SK-N-SH treated with all-trans-retinoic acid at 6 μM for 48 hours (cell line): ENCODE measurements at regions not wholly inside any gene's neighbourhood (a gene's known extent, or its start where the extent isn't known, plus 50 kb on each side); places are given as distances from the start of the nearest gene placed in this dataset.

Experiments
- ATAC-seq: fragments of 200-7000 bp; cut with Tn5 transposase; 3 replicates; pipeline ENCODE4 v1.9.1; 2020; ENCODE audit warnings: mild to moderate bottlenecking, moderate library complexity
- ARNTL ChIP-seq: fragments of 450-650 bp; formaldehyde crosslinking; IDR thresholded peaks from 2 replicates; pipeline ENCODE4 v1.5.0; 2020; ENCODE audit warnings: low read depth, mild to moderate bottlenecking, moderate library complexity, borderline replicate concordance
- BACH2 ChIP-seq: fragments of 250-450 bp; sonication (Bioruptor Pico); IDR thresholded peaks from 2 replicates; pipeline ENCODE4 v1.9.0; 2021; ENCODE audit warnings: mild to moderate bottlenecking, borderline replicate concordance
- CSDC2 ChIP-seq: fragments of 250-450 bp; sonication (Bioruptor Pico); IDR thresholded peaks from 2 replicates; pipeline ENCODE4 v1.5.0; 2020; ENCODE audit warnings: mild to moderate bottlenecking, moderate library complexity
- ESRRG ChIP-seq: fragments of 250-450 bp; sonication (Bioruptor Pico); IDR thresholded peaks from 2 replicates; pipeline ENCODE4 v1.6.1; 2021; ENCODE audit warnings: mild to moderate bottlenecking
- ISL1 ChIP-seq: fragments of 250-450 bp; sonication (Bioruptor Pico); IDR thresholded peaks from 2 replicates; pipeline ENCODE4 v2.1.2; 2022; ENCODE audit warnings: mild to moderate bottlenecking, moderate library complexity
- PPARA ChIP-seq: fragments of 250-450 bp; sonication (Bioruptor Pico); IDR thresholded peaks from 2 replicates; pipeline ENCODE4 v1.5.0; 2020; ENCODE audit warnings: mild to moderate bottlenecking, borderline replicate concordance
- RARB ChIP-seq: fragments of 250-450 bp; sonication (Bioruptor Pico); IDR thresholded peaks from 2 replicates; pipeline ENCODE4 v1.8.0; 2021; ENCODE audit warnings: mild to moderate bottlenecking, moderate library complexity
- SNAI2 ChIP-seq: fragments of 250-450 bp; sonication (Bioruptor Pico); IDR thresholded peaks from 2 replicates; pipeline ENCODE4 v1.5.0; 2020; ENCODE audit warnings: mild to moderate bottlenecking, moderate library complexity
- TCF4 ChIP-seq: fragments of 250-450 bp; sonication (Bioruptor Pico); IDR thresholded peaks from 2 replicates; pipeline ENCODE4 v1.8.0; 2021; ENCODE audit warnings: mild to moderate bottlenecking, moderate library complexity, borderline replicate concordance
- TOX ChIP-seq: fragments of 250-450 bp; sonication (Bioruptor Pico); IDR thresholded peaks from 2 replicates; pipeline ENCODE4 v1.8.0; 2021; ENCODE audit warnings: mild to moderate bottlenecking, moderate library complexity, borderline replicate concordance
- ZC3H10 ChIP-seq: fragments of 250-450 bp; sonication (Bioruptor Pico); IDR thresholded peaks from 2 replicates; pipeline ENCODE4 v1.5.1; 2021; ENCODE audit warnings: mild to moderate bottlenecking, moderate library complexity
- ZFP3 ChIP-seq: fragments of 250-450 bp; sonication (Bioruptor Pico); IDR thresholded peaks from 2 replicates; pipeline ENCODE4 v1.5.0; 2020; ENCODE audit warnings: mild to moderate bottlenecking, moderate library complexity
- ZNF565 ChIP-seq: fragments of 450-650 bp; formaldehyde crosslinking; conservative IDR thresholded peaks from 2 replicates; pipeline ENCODE4 v1.5.0; 2020; ENCODE audit warnings: low read depth, mild to moderate bottlenecking, moderate library complexity
- ZNF70 ChIP-seq: fragments of 450-650 bp; formaldehyde crosslinking; IDR thresholded peaks from 2 replicates; pipeline ENCODE4 v1.5.0; 2020; ENCODE audit warnings: mild to moderate bottlenecking, moderate library complexity
- ZNF8 ChIP-seq: fragments of 450-650 bp; formaldehyde crosslinking; IDR thresholded peaks from 2 replicates; pipeline ENCODE4 v1.5.0; 2020; ENCODE audit warnings: mild to moderate bottlenecking, moderate library complexity
- TF ChIP-seq, protein P1 (sequence below): fragments of 250-450 bp; sonication (Bioruptor Pico); IDR thresholded peaks from 2 replicates; pipeline ENCODE4 v1.5.1; 2021; ENCODE audit warnings: mild to moderate bottlenecking, moderate library complexity
- TF ChIP-seq, protein P2 (sequence below): fragments of 250-450 bp; sonication (Bioruptor Pico); IDR thresholded peaks from 2 replicates; pipeline ENCODE4 v1.5.0; 2020; ENCODE audit warnings: mild to moderate bottlenecking, moderate library complexity
- TF ChIP-seq, protein P3 (sequence below): fragments of 250-450 bp; sonication (Bioruptor Pico); IDR thresholded peaks from 2 replicates; pipeline ENCODE4 v1.5.1; 2020; ENCODE audit warnings: low read depth, mild to moderate bottlenecking, moderate library complexity
- TF ChIP-seq, protein P4 (sequence below): fragments of 250-450 bp; sonication (Bioruptor Pico); IDR thresholded peaks from 2 replicates; pipeline ENCODE4 v1.8.0; 2021; ENCODE audit warnings: low read depth, mild to moderate bottlenecking, moderate library complexity, borderline replicate concordance

DNA sequence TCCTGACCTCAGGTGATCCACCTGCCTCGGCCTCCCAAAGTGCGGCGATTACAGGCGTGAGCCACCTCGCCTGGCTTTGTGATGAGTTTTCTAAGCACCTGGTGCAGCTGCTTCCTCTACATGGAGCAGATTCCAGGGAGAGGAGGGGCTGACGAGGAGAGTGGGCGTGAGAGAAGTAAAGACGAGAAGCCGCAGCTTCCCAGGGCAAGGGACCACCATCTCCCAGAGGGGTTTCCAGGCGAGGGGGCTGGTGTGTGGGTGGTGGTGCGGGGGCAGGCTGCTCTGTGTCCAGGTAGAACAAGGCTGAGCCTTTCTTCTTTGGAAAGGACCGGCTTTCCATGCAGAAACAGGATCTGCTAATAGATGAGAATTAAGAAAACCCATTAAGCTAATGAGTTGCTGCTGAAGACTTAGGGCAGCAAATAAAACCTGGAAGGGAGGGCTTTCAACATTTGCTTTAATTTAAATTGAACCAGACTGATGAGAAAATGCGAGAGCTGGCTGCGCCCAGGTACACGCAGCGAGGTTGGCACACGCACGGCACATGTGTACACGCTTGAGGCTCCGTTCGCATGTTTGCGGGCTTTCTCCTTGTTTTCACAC lies 236.7 kb downstream of the RBFOX3 start:
- no peak for TF ChIP-seq BACH2
- TF ChIP-seq CSDC2 (CRISPR knock-in tag), result no peak
- TF ChIP-seq SNAI2 (CRISPR knock-in tag), result no peak
- no peak for TF ChIP-seq ARNTL
- TF ChIP-seq, protein P1, sequence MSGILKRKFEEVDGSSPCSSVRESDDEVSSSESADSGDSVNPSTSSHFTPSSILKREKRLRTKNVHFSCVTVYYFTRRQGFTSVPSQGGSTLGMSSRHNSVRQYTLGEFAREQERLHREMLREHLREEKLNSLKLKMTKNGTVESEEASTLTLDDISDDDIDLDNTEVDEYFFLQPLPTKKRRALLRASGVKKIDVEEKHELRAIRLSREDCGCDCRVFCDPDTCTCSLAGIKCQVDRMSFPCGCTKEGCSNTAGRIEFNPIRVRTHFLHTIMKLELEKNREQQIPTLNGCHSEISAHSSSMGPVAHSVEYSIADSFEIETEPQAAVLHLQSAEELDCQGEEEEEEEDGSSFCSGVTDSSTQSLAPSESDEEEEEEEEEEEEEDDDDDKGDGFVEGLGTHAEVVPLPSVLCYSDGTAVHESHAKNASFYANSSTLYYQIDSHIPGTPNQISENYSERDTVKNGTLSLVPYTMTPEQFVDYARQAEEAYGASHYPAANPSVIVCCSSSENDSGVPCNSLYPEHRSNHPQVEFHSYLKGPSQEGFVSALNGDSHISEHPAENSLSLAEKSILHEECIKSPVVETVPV (CRISPR knock-in tag), result no peak
- TF ChIP-seq ESRRG (CRISPR knock-in tag), result no peak
- no peak for TF ChIP-seq ZNF8 (CRISPR knock-in tag)
- no peak for TF ChIP-seq ZC3H10 (CRISPR knock-in tag)
- TF ChIP-seq TOX (CRISPR knock-in tag), result no peak
- TF ChIP-seq ZNF70 (CRISPR knock-in tag), result no peak
- no peak for TF ChIP-seq ISL1 (CRISPR knock-in tag)
- TF ChIP-seq, protein P2, sequence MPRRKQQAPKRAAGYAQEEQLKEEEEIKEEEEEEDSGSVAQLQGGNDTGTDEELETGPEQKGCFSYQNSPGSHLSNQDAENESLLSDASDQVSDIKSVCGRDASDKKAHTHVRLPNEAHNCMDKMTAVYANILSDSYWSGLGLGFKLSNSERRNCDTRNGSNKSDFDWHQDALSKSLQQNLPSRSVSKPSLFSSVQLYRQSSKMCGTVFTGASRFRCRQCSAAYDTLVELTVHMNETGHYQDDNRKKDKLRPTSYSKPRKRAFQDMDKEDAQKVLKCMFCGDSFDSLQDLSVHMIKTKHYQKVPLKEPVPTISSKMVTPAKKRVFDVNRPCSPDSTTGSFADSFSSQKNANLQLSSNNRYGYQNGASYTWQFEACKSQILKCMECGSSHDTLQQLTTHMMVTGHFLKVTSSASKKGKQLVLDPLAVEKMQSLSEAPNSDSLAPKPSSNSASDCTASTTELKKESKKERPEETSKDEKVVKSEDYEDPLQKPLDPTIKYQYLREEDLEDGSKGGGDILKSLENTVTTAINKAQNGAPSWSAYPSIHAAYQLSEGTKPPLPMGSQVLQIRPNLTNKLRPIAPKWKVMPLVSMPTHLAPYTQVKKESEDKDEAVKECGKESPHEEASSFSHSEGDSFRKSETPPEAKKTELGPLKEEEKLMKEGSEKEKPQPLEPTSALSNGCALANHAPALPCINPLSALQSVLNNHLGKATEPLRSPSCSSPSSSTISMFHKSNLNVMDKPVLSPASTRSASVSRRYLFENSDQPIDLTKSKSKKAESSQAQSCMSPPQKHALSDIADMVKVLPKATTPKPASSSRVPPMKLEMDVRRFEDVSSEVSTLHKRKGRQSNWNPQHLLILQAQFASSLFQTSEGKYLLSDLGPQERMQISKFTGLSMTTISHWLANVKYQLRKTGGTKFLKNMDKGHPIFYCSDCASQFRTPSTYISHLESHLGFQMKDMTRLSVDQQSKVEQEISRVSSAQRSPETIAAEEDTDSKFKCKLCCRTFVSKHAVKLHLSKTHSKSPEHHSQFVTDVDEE (CRISPR knock-in tag), result no peak
- no peak for TF ChIP-seq ZFP3 (CRISPR knock-in tag)
- no peak for ATAC-seq

DNA sequence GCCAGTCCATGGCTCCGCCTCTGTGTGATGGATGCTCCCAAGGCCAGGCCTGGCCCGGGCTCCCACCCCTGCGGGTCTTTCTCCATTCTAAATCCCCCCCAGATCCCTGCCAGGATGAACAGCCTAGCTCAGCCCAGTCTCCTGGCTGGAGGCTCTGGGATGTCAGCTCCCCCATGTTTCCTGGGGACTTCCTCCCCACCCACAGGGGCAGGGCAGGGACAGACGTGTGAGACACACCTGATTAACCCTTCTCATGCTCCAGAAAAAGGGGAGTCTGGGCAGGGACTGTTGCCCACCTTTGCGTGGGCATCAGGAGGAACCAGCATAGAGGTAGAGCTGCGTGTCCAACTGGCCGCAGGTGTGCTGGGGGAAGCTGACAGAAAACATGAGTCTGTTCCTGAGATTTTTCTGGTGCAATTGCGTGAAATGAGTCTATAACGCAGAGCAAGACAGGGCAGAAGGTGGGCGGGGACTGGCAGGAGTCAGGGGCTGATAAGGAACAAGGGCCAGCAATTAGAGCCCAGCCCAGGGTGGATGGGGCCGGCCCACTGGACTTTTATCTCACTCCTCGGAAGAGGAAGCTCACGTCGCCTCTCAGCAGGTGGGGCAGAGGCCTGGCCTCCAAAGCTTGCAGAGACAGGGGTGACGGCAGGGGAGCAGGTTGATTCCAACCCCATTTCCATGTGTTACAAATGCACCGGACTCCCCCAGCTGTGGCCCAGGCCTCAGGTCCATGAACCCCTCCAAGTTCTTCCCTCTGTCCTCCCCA lies 238.2 kb downstream of the RBFOX3 start:
- TF ChIP-seq ESRRG (CRISPR knock-in tag) (no peak), TOX (CRISPR knock-in tag) (no peak), ZNF8 (CRISPR knock-in tag) (no peak), ZNF565 (CRISPR knock-in tag) (no peak), ISL1 (CRISPR knock-in tag) (no peak), ZC3H10 (CRISPR knock-in tag) (no peak)
- TF ChIP-seq, protein P3, sequence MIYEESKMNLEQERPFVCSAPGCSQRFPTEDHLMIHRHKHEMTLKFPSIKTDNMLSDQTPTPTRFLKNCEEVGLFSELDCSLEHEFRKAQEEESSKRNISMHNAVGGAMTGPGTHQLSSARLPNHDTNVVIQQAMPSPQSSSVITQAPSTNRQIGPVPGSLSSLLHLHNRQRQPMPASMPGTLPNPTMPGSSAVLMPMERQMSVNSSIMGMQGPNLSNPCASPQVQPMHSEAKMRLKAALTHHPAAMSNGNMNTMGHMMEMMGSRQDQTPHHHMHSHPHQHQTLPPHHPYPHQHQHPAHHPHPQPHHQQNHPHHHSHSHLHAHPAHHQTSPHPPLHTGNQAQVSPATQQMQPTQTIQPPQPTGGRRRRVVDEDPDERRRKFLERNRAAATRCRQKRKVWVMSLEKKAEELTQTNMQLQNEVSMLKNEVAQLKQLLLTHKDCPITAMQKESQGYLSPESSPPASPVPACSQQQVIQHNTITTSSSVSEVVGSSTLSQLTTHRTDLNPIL (CRISPR knock-in tag), result no peak
- TF ChIP-seq, all 23 proteins: peak for 0
- ATAC-seq, result no peak

DNA sequence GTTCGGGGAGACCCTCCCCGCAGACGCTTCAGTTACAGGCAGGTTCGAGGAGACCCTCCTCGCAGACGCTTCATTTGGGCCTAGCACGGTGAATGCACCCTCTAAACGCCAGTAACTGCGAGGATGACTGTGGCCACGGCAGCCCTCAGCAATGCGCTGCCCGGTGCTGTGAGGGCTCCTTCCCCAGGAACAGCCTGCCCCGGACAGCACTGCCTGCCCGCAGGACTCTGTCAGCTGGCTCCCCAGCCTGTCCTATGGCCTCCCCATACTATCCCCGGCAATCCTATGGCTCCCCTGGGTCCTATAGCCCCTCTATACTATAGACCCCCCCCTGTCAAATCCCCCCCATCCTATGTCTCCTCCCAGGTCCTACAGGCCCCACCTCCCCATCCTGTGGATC lies 238.9 kb downstream of the RBFOX3 start:
- TF ChIP-seq ZFP3 (CRISPR knock-in tag), result no peak
- TF ChIP-seq, protein P4, sequence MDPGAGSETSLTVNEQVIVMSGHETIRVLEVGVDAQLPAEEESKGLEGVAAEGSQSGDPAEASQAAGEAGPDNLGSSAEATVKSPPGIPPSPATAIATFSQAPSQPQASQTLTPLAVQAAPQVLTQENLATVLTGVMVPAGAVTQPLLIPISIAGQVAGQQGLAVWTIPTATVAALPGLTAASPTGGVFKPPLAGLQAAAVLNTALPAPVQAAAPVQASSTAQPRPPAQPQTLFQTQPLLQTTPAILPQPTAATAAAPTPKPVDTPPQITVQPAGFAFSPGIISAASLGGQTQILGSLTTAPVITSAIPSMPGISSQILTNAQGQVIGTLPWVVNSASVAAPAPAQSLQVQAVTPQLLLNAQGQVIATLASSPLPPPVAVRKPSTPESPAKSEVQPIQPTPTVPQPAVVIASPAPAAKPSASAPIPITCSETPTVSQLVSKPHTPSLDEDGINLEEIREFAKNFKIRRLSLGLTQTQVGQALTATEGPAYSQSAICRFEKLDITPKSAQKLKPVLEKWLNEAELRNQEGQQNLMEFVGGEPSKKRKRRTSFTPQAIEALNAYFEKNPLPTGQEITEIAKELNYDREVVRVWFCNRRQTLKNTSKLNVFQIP (CRISPR knock-in tag), result no peak
- no peak for TF ChIP-seq ZNF565 (CRISPR knock-in tag)
- no peak for TF ChIP-seq ZNF8 (CRISPR knock-in tag)
- no peak for TF ChIP-seq SNAI2 (CRISPR knock-in tag)
- no peak for TF ChIP-seq RARB (CRISPR knock-in tag)
- TF ChIP-seq TCF4, result no peak
- TF ChIP-seq, protein P1 (CRISPR knock-in tag), result no peak
- TF ChIP-seq ARNTL, result no peak
- no peak for TF ChIP-seq ZC3H10 (CRISPR knock-in tag)
- TF ChIP-seq PPARA, result no peak
- TF ChIP-seq ESRRG (CRISPR knock-in tag), result no peak
- ATAC-seq, result no peak
